Loucy (cell line): ENCODE measurements at regions not wholly inside any gene's neighbourhood (a gene's known extent, or its start where the extent isn't known, plus 50 kb on each side); places are given as distances from the start of the nearest gene placed in this dataset.

Experiments
- CTCF ChIP-seq: fragments of 200-600 bp; sonication (generic); conservative IDR thresholded peaks from 2 replicates; pipeline ENCODE4 v1.5.1; 2014; ENCODE audit warnings: mild to moderate bottlenecking, antibody characterized with exemption, low read length
- EZH2phosphoT487 ChIP-seq: fragments of 200-600 bp; IDR thresholded peaks from 2 replicates; pipeline ENCODE4 v1.6.1; 2018; ENCODE audit warnings: antibody characterized with exemption, mild to moderate bottlenecking, moderate library complexity, borderline replicate concordance

GRCh38 chr18:77361382-77361781 lies 111.7 kb downstream of the GALR1 start:
- TF ChIP-seq CTCF (no peak), EZH2phosphoT487 (no peak)
